RWPE2 (cell line): ENCODE measurements at regions not wholly inside any gene's neighbourhood (a gene's known extent, or its start where the extent isn't known, plus 50 kb on each side); places are given as distances from the start of the nearest gene placed in this dataset.

Source experiments
- ATAC-seq: fragments of 200-7000 bp; cut with Tn5 transposase; 3 replicates; pipeline ENCODE4 v1.9.1; 2021; ENCODE audit warnings: low read depth
- DNase-seq: peaks from one replicate; pipeline ENCODE4 v3.0.0-alpha.2; 2020; ENCODE audit warnings: low spot score
- H3K27ac ChIP-seq: fragments of 450-650 bp; 2 replicates; pipeline ENCODE4 v1.5.1; 2017; ENCODE audit warnings: mild to moderate bottlenecking; ENCODE audit not compliant: poor library complexity, severe bottlenecking
- H3K27me3 ChIP-seq: fragments of 250-450 bp; sonication (Bioruptor Pico); 2 replicates; pipeline ENCODE4 v1.5.1; 2021; ENCODE audit warnings: mild to moderate bottlenecking, moderate library complexity; ENCODE audit not compliant: insufficient read depth, poor library complexity, severe bottlenecking
- H3K36me3 ChIP-seq: fragments of 250-450 bp; sonication (Bioruptor Pico); 2 replicates; pipeline ENCODE4 v1.5.1; 2020; ENCODE audit warnings: low read depth, mild to moderate bottlenecking, moderate library complexity
- H3K4me1 ChIP-seq: fragments of 250-450 bp; sonication (Bioruptor Pico); 2 replicates; pipeline ENCODE4 v1.5.1; 2021; ENCODE audit warnings: mild to moderate bottlenecking, moderate library complexity; ENCODE audit not compliant: insufficient read depth, poor library complexity, severe bottlenecking
- H3K4me3 ChIP-seq: fragments of 250-450 bp; sonication (Bioruptor Pico); 2 replicates; pipeline ENCODE4 v1.5.1; 2021; ENCODE audit warnings: mild to moderate bottlenecking, moderate library complexity; ENCODE audit not compliant: severe bottlenecking
- H3K9me3 ChIP-seq: fragments of 250-450 bp; sonication (Bioruptor Pico); 2 replicates; pipeline ENCODE4 v1.5.1; 2021; ENCODE audit warnings: mild to moderate bottlenecking, moderate library complexity; ENCODE audit not compliant: severe bottlenecking
- CTCF ChIP-seq: fragments of 450-650 bp; IDR thresholded peaks from one replicate; pipeline ENCODE4 v1.5.1; 2017; ENCODE audit warnings: mild to moderate bottlenecking, moderate library complexity; ENCODE audit not compliant: poor library complexity, severe bottlenecking

- DNase-seq: no peak
Measured at GRCh38 chr16:64090327-64090726, 1031.5 kb downstream of the CDH11 start.

GRCh38 chr16:64089697-64090096 is 1032.2 kb downstream of the CDH11 start:
- no peak for ATAC-seq
- H3K27me3 ChIP-seq: no peaks in the 10 kb centered on the region
- H3K27ac ChIP-seq: no peak overlapping the region
- H3K9me3 ChIP-seq: no peaks in the 10 kb centered on the region
- TF ChIP-seq CTCF: peak; percentile 73
- no peaks in the 10 kb centered on the region for H3K36me3 ChIP-seq
- no peak for DNase-seq
- H3K4me1 ChIP-seq: peaks cover 13% of the 10 kb centered on the region
- no peak overlapping the region for H3K4me3 ChIP-seq

More at GRCh38 chr16:64090327-64090726, 1031.5 kb downstream of the CDH11 start:
- no peak overlapping the region for H3K27ac ChIP-seq
- H3K4me3 ChIP-seq: no peak overlapping the region
- TF ChIP-seq CTCF: no peak
- peaks cover 13% of the 10 kb centered on the region for H3K4me1 ChIP-seq
- H3K9me3 ChIP-seq: no peaks in the 10 kb centered on the region
- no peaks in the 10 kb centered on the region for H3K36me3 ChIP-seq
- no peaks in the 10 kb centered on the region for H3K27me3 ChIP-seq
- ATAC-seq: no peak

- no peak for TF ChIP-seq CTCF
- no peak for DNase-seq
- no peaks in the 10 kb centered on the region for H3K9me3 ChIP-seq
- no peak for ATAC-seq
- no peak overlapping the region for H3K4me3 ChIP-seq
- H3K27ac ChIP-seq: no peak overlapping the region
- H3K36me3 ChIP-seq: no peaks in the 10 kb centered on the region
- H3K4me1 ChIP-seq: peaks cover 13% of the 10 kb centered on the region
- H3K27me3 ChIP-seq: no peaks in the 10 kb centered on the region
Measured at GRCh38 chr16:64088838-64089237, 1033.0 kb downstream of the CDH11 start.

- Histone ChIP-seq H3K9me3 (no peaks in the 10 kb centered on the region), H3K4me3 (no peak overlapping the region), H3K27ac (no peak overlapping the region), H3K4me1 (no peaks in the 10 kb centered on the region), H3K27me3 (no peaks in the 10 kb centered on the region), H3K36me3 (no peaks in the 10 kb centered on the region)
- no peak for TF ChIP-seq CTCF
- DNase-seq (no peak), ATAC-seq (no peak)
Measured at GRCh38 chr16:64085296-64085695, 1036.6 kb downstream of the CDH11 start.

GRCh38 chr16:64084706-64085105 is 1037.2 kb downstream of the CDH11 start:
- no peak overlapping the region for H3K27ac ChIP-seq
- no peaks in the 10 kb centered on the region for H3K36me3 ChIP-seq
- H3K27me3 ChIP-seq: no peaks in the 10 kb centered on the region
- ATAC-seq: no peak
- TF ChIP-seq CTCF: no peak
- H3K9me3 ChIP-seq: no peaks in the 10 kb centered on the region
- no peaks in the 10 kb centered on the region for H3K4me1 ChIP-seq
- no peak for DNase-seq
- H3K4me3 ChIP-seq: no peak overlapping the region
